ENCODE measurements at regions not wholly inside any gene's neighbourhood (a gene's known extent, or its start where the extent isn't known, plus 50 kb on each side); places are given as distances from the start of the nearest gene placed in this dataset.

DNA sequence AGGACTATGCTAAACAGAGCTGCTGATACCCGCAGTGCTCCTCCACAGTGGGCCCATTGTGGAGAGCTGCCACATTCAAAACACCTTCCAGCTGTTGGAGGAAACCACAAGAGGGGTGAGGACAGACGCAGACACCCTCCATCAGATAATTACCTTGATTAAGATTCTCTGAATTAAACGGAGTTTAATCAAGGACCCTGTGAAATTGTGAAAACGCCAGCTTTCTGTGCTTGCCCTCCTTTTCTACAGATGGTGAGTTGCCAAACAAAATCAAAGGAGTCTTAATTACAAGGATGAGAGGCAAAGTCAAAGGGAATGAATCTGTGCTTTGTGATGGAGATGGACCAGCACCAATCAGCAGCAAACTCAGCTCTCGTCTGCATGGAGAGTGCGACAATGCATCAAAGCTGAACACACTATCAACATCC is 596.1 kb downstream of the ELAVL2 start:
- DNase-seq, result no peak
- intact Hi-C loops (cut with micrococcal nuclease), result no loop called here
- H3K36me3 Mint-ChIP-seq (ENCODE audit: low read depth), result no peaks in the 10 kb centered on the region
- H3K27me3 Mint-ChIP-seq, result no peaks in the 10 kb centered on the region
- no peak overlapping the region for H3K4me3 Mint-ChIP-seq
- peaks cover 5% of the 10 kb centered on the region for H3K9me3 Mint-ChIP-seq
- no peaks in the 10 kb centered on the region for H3K4me1 Mint-ChIP-seq
- no peak overlapping the region for H3K27ac Mint-ChIP-seq

DNA sequence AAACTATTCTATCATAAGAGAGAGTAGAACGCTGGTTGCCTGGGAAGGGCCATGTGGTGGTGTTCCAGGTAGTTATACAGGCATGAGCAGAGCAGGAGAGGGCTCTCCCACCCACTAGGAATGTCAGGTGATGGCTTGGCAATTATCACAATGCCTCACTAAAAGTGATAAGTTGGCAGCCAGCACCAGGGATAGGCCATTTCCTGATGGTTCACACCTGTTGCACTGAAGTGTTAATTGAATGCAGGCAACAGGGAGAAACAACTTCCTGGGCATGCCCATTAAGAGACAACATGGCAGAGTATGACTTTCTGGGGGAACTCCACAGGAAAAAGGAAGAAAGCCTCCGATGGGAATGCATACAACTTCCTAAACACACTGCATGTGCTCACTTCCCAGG is 593.2 kb downstream of the ELAVL2 start:
- Mint-ChIP-seq H3K27ac (no peak overlapping the region), H3K4me3 (no peak overlapping the region)
- intact Hi-C loops (cut with micrococcal nuclease), result no loop called here

DNA sequence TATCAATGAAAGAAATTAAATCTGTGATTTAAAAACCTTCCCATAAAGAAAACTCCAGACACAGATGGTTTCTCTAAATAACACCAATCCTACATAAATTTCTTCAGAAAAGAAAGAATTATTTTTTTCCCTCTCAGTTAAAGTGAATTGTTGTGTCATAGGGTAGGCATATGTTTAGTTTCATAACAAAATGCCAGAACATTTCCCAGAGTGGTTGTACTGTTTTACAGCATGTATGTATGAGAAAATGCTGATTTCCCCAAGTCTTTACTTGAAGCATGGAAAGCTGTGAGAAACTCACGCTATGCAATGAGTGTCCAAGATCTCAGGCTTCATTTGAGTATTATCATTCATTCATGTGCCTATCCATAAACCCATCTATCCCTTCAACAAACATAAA is 582.5 kb downstream of the ELAVL2 start:
- H3K27ac Mint-ChIP-seq, result no peak overlapping the region
- intact Hi-C loops (cut with micrococcal nuclease), result no loop called here
- no peaks in the 10 kb centered on the region for H3K36me3 Mint-ChIP-seq (ENCODE audit: low read depth)

More for the DNA sequence above, 593.2 kb downstream of the ELAVL2 start:
- Mint-ChIP-seq H3K9me3 (peaks cover 4% of the 10 kb centered on the region), H3K36me3 (ENCODE audit: low read depth) (no peaks in the 10 kb centered on the region), H3K27me3 (no peaks in the 10 kb centered on the region), H3K4me1 (no peaks in the 10 kb centered on the region)
- DNase-seq, result no peak

DNA sequence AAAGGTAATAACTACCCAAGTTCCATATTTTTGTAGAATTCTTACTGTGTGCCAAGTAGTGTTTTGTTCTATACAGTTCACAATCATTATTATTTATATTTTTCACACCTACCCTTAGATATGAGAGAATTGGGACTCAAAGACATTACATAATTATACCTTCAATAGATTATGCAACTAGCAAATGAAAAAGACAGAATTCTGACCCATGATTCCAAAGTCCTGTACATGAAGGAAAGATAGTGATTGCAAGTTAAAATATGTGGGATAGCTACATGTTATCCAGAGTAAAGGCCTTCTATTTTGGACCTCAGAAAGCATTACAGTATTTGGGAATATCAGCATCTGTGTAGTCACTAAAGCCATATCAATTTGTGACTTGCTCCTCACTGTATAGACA is 581.0 kb downstream of the ELAVL2 start:
- intact Hi-C loops (cut with micrococcal nuclease), result no loop called here
- Mint-ChIP-seq H3K4me3 (no peak overlapping the region), H3K4me1 (no peaks in the 10 kb centered on the region), H3K36me3 (ENCODE audit: low read depth) (no peaks in the 10 kb centered on the region), H3K27ac (no peak overlapping the region), H3K9me3 (peaks cover 13% of the 10 kb centered on the region), H3K27me3 (no peaks in the 10 kb centered on the region)
- no peak for DNase-seq

More for the DNA sequence above, 582.5 kb downstream of the ELAVL2 start:
- H3K27me3 Mint-ChIP-seq, result no peaks in the 10 kb centered on the region
- H3K4me3 Mint-ChIP-seq, result no peak overlapping the region
- DNase-seq, result no peak
- H3K4me1 Mint-ChIP-seq, result no peaks in the 10 kb centered on the region
- H3K9me3 Mint-ChIP-seq, result peaks cover under 1% of the 10 kb centered on the region

DNA sequence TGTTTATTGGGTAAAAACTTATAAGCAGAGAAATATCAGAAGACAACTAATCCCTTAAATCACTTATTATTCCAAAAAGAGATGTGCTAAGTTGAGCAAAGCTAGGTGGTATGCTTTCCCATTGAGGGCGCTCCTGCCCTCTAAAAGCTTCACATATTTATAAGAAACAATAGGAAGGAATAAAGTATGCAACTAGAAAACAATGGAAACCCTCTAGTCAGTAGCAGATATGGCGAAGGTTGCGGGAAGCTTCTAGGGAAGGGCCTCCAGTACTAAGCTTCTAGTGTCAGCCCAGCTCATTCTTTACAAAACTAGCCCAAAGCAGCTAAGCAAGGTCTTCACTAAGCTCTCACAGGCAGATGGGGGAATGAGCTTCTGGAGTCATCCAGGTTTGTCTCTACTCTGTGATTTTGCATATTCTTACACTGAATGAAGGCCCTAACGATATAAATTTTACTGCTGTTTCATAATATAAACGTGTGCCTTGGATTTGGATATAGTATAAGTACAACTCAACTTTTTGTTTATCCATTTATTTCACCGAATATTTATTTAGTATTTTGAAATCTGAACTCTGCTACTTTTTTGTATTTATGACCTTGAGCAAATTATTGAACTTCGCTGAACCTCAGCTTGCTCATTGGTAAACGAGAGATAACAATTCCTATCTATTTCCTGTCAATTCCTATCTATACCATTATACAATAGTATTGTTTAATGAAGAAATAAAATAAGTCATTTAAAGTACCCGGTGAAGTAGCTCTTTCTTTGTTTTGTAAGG is 571.4 kb downstream of the ELAVL2 start:
- peaks cover 19% of the 10 kb centered on the region for H3K9me3 Mint-ChIP-seq
- no peak overlapping the region for H3K4me3 Mint-ChIP-seq
- H3K4me1 Mint-ChIP-seq, result no peaks in the 10 kb centered on the region
- H3K27me3 Mint-ChIP-seq, result no peaks in the 10 kb centered on the region
- H3K27ac Mint-ChIP-seq, result no peak overlapping the region
- intact Hi-C loops (cut with micrococcal nuclease), result no loop called here
- DNase-seq, result no peak
- no peaks in the 10 kb centered on the region for H3K36me3 Mint-ChIP-seq (ENCODE audit: low read depth)

DNA sequence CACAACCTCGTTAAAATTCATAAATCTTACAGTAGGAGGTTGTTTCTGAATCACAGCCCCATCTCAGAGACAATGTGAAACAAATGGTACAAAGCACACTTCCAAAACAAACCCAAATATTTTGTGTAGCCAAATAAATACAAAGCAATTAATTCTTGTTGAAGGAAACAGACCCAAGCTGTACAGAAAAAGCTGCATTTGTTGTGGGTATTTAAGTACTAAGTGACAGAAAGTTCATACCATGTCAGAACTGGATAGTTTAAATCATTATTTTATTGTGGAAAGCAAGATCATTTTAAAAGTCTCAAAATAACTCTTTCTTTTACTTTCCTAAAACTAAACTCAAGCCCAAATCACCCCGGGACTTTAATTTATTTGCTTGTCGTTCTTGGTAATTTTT is 570.7 kb downstream of the ELAVL2 start:
- no peaks in the 10 kb centered on the region for H3K4me1 Mint-ChIP-seq
- H3K9me3 Mint-ChIP-seq, result peaks cover 13% of the 10 kb centered on the region
- H3K27ac Mint-ChIP-seq, result no peak overlapping the region

DNA sequence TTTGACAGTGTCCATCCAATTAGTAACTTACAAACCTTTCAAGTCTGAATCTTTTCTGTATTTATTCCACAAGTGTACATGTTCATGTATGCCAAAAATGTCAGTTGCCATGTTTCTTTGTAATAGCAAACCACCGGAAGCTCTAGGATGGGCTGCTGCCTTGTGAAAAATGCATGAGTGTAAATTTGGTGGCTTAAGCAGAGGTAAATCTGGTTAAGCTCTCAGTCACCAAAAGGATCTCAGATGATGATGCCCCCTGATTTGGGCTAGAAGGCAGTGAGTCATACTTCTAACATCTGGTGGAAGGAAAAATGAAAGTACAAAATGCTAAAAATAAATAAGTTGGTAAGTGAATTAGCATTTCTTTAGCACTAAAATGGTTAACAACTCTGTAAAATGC is 567.5 kb downstream of the ELAVL2 start:
- H3K9me3 Mint-ChIP-seq, result no peaks in the 10 kb centered on the region
- H3K27me3 Mint-ChIP-seq, result no peaks in the 10 kb centered on the region
- no peak overlapping the region for H3K4me3 Mint-ChIP-seq
- no peak for DNase-seq
- intact Hi-C loops (cut with micrococcal nuclease), result no loop called here
- no peak overlapping the region for H3K27ac Mint-ChIP-seq
- no peaks in the 10 kb centered on the region for H3K36me3 Mint-ChIP-seq (ENCODE audit: low read depth)
- no peaks in the 10 kb centered on the region for H3K4me1 Mint-ChIP-seq

More for the DNA sequence above, 570.7 kb downstream of the ELAVL2 start:
- no peaks in the 10 kb centered on the region for H3K27me3 Mint-ChIP-seq
- H3K4me3 Mint-ChIP-seq, result no peak overlapping the region
- DNase-seq, result no peak
- intact Hi-C loops (cut with micrococcal nuclease), result no loop called here
- H3K36me3 Mint-ChIP-seq (ENCODE audit: low read depth), result no peaks in the 10 kb centered on the region

DNA sequence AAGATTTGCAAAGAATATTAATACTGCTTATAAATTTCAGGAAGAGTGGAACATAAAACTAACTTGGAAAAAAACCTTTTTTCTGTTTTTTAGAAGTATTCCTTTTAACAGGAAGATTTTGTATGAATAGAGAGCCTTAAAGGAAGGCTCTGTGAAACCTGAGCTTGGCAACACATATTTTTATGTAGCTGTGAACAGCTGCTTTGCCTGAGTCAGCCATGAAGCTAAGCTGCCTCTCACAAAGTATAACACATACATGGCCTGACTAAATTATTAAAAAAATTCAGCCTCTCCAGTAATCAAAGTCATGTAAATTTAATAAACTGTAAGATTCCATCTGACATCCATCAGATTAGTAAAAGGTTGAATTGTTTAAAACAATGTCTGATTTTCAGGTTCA is 547.5 kb downstream of the ELAVL2 start:
- DNase-seq, result no peak
- Mint-ChIP-seq H3K36me3 (ENCODE audit: low read depth) (no peaks in the 10 kb centered on the region), H3K27me3 (no peaks in the 10 kb centered on the region), H3K9me3 (no peaks in the 10 kb centered on the region), H3K27ac (no peak overlapping the region), H3K4me3 (no peak overlapping the region), H3K4me1 (no peaks in the 10 kb centered on the region)
- intact Hi-C loops (cut with micrococcal nuclease), result no loop called here

DNA sequence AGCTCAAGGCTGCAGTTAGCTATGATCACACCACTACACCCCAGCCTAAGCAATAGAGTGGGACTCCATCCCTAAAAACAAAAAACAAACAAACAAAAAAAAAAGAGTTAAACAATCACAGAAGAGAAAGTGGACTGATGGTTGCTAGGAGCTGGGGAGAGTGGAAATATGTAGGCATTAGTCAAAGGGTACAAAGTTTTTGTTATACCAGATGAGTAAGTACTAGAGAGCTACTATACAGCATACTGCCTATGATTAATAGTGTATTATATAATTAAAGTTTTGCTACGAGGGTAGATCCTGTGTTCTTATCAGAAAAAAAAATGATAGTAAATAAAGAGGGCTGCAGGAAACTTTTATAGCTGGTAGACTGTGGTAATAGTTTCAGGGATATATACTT is 538.6 kb downstream of the ELAVL2 start:
- DNase-seq, result no peak
- Mint-ChIP-seq H3K9me3 (peaks cover 3% of the 10 kb centered on the region), H3K27ac (no peak overlapping the region), H3K36me3 (ENCODE audit: low read depth) (no peaks in the 10 kb centered on the region), H3K4me3 (no peak overlapping the region), H3K4me1 (no peaks in the 10 kb centered on the region), H3K27me3 (no peaks in the 10 kb centered on the region)
- intact Hi-C loops (cut with micrococcal nuclease), result no loop called here

DNA sequence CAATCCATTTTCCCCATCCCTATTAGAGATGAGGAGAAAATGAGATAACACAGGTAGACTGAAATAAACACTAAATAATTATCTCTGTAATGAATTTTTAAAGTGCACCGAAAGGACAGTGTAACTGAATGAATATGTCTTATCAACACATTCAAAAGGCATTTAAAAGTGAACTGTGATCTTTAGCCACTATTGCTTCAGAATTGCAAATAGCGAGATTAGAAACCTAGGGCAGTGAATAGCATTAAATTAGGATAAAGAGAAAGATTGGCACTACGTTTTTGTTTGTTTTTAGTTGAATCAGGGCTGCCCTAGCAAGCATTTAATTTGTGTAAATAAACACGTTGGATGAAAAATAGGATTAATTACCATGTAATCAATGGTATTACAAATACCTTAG is 537.5 kb downstream of the ELAVL2 start:
- no peak for DNase-seq
- no peak overlapping the region for H3K4me3 Mint-ChIP-seq
- no peaks in the 10 kb centered on the region for H3K4me1 Mint-ChIP-seq
- H3K27me3 Mint-ChIP-seq, result no peaks in the 10 kb centered on the region
- H3K9me3 Mint-ChIP-seq, result peaks cover 3% of the 10 kb centered on the region
- intact Hi-C loops (cut with micrococcal nuclease), result no loop called here
- no peak overlapping the region for H3K27ac Mint-ChIP-seq
- no peaks in the 10 kb centered on the region for H3K36me3 Mint-ChIP-seq (ENCODE audit: low read depth)

DNA sequence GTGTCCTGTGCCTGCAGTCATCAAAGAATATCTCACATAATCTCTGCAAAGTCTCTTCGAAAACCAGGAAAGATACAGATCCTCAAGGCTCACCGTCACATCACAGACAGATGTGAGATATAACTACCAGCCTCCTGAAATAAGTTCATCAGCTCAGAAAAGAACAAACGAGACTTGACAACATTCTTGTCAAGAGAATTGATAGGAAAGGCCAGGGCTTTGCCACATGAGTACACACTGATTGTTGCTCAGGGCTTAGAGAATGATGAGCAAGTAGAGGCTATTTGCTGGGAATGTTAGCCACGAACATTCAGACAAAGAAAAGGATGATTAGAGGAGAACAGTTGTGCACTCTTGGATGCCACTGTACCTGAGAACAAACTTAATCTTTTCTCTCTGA is 535.1 kb downstream of the ELAVL2 start:
- H3K27me3 Mint-ChIP-seq, result no peaks in the 10 kb centered on the region
- intact Hi-C loops (cut with micrococcal nuclease), result no loop called here
- no peaks in the 10 kb centered on the region for H3K9me3 Mint-ChIP-seq
- no peak for DNase-seq
- H3K4me3 Mint-ChIP-seq, result no peak overlapping the region
- H3K4me1 Mint-ChIP-seq, result no peaks in the 10 kb centered on the region
- no peaks in the 10 kb centered on the region for H3K36me3 Mint-ChIP-seq (ENCODE audit: low read depth)
- H3K27ac Mint-ChIP-seq, result no peak overlapping the region

DNA sequence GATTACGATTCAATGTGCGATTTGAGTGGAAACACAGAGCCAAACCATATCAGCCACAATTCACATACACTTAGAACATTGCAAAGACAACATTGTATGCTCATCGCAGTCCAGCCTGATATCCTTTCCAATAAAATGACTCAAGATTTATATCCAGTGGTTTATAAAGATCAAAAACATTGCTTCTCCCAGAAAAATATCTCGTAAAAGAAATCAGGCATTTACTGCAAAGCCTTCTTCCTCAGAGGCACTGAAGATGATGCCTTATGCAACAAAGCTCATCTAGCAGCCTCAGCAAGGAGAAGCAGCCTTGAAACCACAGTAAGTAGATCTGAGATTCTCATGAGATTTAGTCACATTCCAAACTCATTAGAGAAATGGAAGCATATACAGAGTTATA is 523.8 kb downstream of the ELAVL2 start:
- H3K27me3 Mint-ChIP-seq, result no peaks in the 10 kb centered on the region
- no peak overlapping the region for H3K4me3 Mint-ChIP-seq
- no peak for DNase-seq
- intact Hi-C loops (cut with micrococcal nuclease), result no loop called here
- no peaks in the 10 kb centered on the region for H3K9me3 Mint-ChIP-seq
- H3K4me1 Mint-ChIP-seq, result no peaks in the 10 kb centered on the region
- no peaks in the 10 kb centered on the region for H3K36me3 Mint-ChIP-seq (ENCODE audit: low read depth)
- H3K27ac Mint-ChIP-seq, result no peak overlapping the region

DNA sequence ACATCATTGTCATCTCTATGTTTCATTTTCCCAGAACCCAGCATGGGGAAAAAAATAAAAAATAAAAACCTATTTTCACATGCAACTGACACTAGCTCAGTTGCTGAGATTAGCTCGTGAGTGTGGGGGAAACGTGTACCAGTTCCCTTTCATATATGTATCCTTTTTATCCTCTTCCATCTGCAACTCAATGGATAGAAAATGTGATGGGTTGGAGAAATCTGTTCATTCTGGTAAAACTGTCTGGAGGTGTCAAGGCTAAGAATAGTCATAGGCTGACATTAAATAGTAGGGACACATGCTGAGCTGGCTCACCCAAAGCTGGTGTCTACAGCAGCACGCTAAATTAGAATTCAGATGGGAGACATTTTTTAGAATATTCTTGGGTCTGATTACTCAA is 519.3 kb downstream of the ELAVL2 start:
- H3K27ac Mint-ChIP-seq, result no peak overlapping the region
- no peak for DNase-seq
- no peaks in the 10 kb centered on the region for H3K27me3 Mint-ChIP-seq
- H3K9me3 Mint-ChIP-seq, result no peaks in the 10 kb centered on the region
- no peaks in the 10 kb centered on the region for H3K4me1 Mint-ChIP-seq
- intact Hi-C loops (cut with micrococcal nuclease), result no loop called here
- H3K4me3 Mint-ChIP-seq, result no peak overlapping the region
- H3K36me3 Mint-ChIP-seq (ENCODE audit: low read depth), result no peaks in the 10 kb centered on the region

DNA sequence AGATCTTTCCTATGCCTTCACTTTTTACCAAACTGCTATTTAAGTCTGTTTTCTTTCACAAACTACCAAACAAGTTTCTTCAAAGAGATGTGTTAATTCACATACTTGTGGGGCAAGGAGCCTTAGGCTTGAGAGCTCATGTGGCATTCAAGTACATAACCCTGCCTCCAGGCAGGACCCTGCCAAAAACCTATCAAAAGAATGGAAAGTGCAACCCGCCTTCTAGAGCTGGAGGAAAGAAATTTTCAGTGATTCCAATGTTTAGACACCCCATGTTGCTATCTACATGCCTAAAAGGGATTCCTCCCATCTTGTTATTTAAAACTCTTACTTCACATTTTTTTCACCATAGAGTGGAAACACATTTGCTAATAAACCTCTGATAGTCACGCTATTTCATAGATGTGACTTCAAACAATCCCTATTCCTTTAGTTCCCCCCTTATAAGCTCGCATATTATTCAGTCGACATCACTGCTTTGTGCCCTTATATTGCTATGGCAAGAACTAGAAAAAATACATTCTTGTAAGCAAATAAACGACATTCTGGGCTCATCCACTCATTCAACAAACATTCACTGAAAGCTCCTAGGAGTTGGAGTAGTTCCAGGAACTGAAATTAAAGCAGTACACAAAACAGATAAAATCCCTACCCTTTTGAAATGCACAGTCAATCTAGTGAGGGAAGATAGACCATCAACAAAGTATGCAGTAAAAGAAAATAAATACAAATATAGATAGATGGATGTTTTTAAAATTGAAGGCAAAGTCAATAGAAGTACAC is 518.1 kb downstream of the ELAVL2 start:
- no peaks in the 10 kb centered on the region for H3K4me1 Mint-ChIP-seq
- no peaks in the 10 kb centered on the region for H3K27me3 Mint-ChIP-seq
- H3K9me3 Mint-ChIP-seq, result no peaks in the 10 kb centered on the region
- H3K4me3 Mint-ChIP-seq, result no peak overlapping the region
- no peak for DNase-seq
- no peak overlapping the region for H3K27ac Mint-ChIP-seq
- H3K36me3 Mint-ChIP-seq (ENCODE audit: low read depth), result no peaks in the 10 kb centered on the region
- intact Hi-C loops (cut with micrococcal nuclease), result no loop called here
